ENCODE measurements at regions not wholly inside any gene's neighbourhood (a gene's known extent, or its start where the extent isn't known, plus 50 kb on each side); places are given as distances from the start of the nearest gene placed in this dataset.
"Not testable (repeated sequence)": the region's sequence is repeated elsewhere in the genome, so short reads cannot be mapped to it uniquely, and the experiment has no call there.

DNA sequence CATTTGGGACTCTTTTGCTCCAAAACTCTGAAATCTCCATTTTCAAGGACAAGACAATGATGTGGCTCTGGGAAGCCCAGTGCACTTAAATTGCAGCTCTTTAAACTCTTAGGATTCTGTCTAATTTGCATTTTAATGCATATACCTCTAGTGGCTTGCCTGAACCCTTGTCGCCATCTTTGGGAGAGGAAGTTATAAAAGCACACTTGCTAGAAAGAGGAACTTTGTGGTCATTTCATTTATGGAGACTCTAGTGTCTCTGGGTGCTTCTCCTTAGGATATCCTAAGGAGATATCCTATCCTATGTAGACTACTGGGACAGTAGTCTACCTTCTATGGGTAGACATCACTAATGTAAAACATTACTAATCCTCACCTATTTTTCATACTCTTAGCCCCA is 77.3 kb upstream of the SLC1A3 start:
- DNase-seq (ENCODE audit: low read depth): no peak

GRCh38 chr5:36530215-36530614 is 76.2 kb upstream of the SLC1A3 start:
- no peak for DNase-seq (ENCODE audit: low read depth)

GRCh38 chr5:36531401-36531800 is 75.0 kb upstream of the SLC1A3 start:
- no peak for DNase-seq (ENCODE audit: low read depth)

DNA sequence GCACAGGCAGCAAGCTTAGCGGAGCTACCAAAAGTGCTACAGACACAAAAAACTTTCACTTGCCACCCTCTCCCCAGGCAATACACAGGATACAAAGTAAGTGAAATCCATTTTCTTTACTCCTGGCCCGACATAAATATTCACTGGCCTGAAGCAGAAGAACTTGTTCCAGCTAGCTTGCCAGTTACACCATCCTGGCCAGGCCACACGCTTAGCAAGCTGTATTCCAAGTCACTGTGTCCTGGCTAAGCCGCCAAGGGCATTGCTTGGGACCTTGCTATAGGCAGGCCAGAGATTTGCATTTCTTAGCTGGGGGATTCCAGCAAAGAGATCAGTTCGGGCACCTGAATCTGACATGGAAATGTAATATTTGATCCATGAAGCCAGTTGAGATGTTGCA is 71.0 kb upstream of the SLC1A3 start:
- no peak for DNase-seq (ENCODE audit: low read depth)

DNA sequence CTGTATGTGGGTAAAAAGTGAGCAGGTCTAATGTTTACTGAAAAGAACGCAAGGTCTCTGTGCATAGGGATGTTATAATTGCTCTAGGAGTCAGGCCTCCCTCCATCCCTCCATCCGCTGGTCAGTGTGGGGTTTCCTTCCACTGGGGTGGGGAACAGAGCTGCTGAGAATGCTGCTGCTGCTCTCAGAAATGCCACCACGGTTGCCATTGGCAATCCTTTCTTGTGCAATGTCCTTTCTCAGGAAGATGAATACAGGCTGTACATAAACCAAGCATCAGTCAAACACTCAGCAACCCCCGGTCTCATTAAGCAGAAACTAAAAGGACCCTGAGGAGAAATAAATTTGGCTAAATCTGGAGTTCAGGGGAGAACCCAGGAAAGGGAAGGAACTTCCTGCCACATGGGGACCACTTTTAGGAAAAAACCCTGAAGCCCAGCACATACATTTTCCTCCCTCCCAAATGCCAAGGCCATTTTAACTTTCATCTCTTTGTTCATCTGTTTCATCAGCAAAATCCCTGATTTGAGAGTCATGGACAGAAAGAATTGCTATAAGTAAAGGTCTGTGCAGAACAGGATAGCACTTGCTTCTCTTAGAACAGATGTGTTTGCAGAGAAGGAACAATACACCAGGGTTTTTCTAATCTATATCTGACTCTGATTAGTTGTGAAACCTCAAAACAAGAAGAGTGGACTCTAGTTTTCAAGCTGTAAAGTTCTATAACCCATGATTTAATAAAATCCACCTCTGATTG is 70.4 kb upstream of the SLC1A3 start:
- DNase-seq (ENCODE audit: low read depth): no peak

DNA sequence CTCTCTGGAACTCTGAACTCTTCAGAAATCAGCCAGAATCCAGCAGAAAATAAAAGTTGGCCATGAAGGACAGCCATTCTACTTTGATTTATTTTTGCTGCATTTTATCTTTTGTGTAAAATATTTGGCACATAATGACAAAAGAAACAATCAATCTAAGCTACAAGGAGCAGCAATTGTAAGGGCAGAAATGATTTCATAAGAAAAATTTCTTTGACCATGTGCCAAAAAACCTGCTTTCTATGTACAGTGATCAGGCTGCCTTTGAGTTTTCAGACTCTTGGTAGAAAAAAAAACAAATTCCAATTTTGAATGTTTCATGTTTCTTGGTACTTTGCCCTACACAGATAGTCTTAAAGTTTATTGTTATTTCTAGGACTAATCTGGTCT is 69.8 kb upstream of the SLC1A3 start:
- no peak for DNase-seq (ENCODE audit: low read depth)

- DNase-seq (ENCODE audit: low read depth): no peak
These were observed 68.7 kb upstream of the SLC1A3 start for GRCh38 chr5:36537724-36538123.

GRCh38 chr5:36552651-36553393 is 53.6 kb upstream of the SLC1A3 start:
- DNase-seq (ENCODE audit: low read depth): no peak

DNA sequence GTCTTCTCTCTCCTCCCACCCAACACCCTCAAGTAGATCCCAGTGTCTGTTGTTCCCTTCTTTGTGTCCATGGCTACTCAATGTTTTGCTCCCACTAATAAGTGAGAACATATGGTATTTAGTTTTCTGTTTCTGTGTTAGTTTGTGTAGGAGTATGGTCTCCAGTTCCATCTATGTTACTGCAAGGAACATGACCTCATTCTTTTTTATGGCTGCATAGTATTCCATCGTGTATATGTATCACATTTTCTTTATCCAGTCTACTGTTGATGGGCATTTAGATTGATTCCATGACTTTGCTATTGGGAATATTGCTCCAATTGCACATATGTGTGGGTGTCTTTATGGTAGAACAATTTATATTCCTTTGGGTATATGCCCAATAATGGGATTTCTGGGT is 51.4 kb upstream of the SLC1A3 start:
- DNase-seq (ENCODE audit: low read depth): not testable (repeated sequence)
